Vagina (tissue), 2 donors: ENCODE measurements at regions not wholly inside any gene's neighbourhood (a gene's known extent, or its start where the extent isn't known, plus 50 kb on each side); places are given as distances from the start of the nearest gene placed in this dataset.

Experiments used
- CTCF ChIP-seq, 3 experiments: fragments of 450-650 bp in 2 of 3; fragments of 200-600 bp in 1 of 3; sonication (generic) in 1 of 3; IDR thresholded peaks; one replicate each; pipeline ENCODE4 v1.5.1; 2017 to 2019; ENCODE audit warnings: antibody characterized with exemption in 3 of 3, mild to moderate bottlenecking in 2 of 3, moderate library complexity in 2 of 3
- POLR2A ChIP-seq, 2 donors: fragments of 450-650 bp; IDR thresholded peaks; one replicate each; pipeline ENCODE4 v1.6.1; 2017; ENCODE audit warnings: antibody characterized with exemption in 2 of 2, mild to moderate bottlenecking in 2 of 2, moderate library complexity in 2 of 2
- POLR2AphosphoS5 ChIP-seq, 2 donors: sonication (generic); formaldehyde crosslinking; IDR thresholded peaks; one replicate each; pipeline ENCODE4 v1.9.0; 2017; ENCODE audit warnings: antibody characterized with exemption in 2 of 2, mild to moderate bottlenecking in 2 of 2, low read depth in 1 of 2; ENCODE audit not compliant: insufficient read depth in 1 of 2

DNA sequence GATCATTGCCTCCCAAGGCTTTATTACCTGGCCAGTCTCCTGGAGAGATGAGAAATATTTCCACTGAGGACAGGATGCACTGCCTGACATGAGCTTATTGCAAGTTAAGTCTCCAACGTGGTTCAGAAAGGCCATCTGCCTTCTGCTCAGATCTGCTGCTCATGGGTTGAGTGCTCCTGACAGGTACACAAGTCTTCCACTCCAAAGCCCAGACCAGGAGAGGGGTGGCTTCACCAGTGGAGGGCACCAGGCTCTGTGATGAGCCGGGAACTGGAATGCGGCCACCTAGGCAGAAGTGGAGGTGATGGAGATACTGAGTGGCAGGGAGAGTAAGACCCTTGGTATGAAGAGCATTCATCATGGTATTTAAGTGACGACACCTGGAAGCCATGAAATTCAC is 79.5 kb upstream of the IRF2 start:
- TF ChIP-seq CTCF (IDR thresholded peaks at IDR 0.05) (no peak), POLR2AphosphoS5 (IDR thresholded peaks at IDR 0.05; ENCODE audit: insufficient read depth in 1 of 2, low read depth in 1 of 2) (no peak), POLR2A (IDR thresholded peaks at IDR 0.05) (no peak)
